ENCODE measurements at regions not wholly inside any gene's neighbourhood (a gene's known extent, or its start where the extent isn't known, plus 50 kb on each side); places are given as distances from the start of the nearest gene placed in this dataset.

DNA sequence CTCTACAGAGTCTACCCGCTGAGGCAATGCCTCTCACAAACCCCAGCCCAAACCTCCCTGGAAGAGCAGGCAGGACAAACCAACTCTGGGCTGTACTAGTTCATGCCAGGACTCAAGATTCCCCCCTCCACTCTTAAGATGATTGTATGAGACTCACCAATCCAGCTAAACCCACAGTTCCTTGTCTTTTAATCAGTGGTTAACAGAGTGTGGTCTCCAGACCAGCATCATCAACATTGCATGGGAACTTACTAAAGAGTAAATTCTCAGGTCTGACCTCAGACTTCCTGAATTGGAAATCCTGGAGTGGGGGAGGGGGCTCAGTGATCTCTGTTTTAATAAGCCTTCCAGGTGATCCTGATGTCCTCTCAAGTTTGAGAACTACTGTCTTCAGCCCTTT lies 240.9 kb downstream of the GAS1 start:
- Mint-ChIP-seq H3K4me3 (no peak overlapping the region), H3K4me1 (ENCODE audit: unreplicated experiment) (peaks cover 4% of the 10 kb centered on the region), H3K27me3 (no peaks in the 10 kb centered on the region), H3K27ac (no peak overlapping the region), H3K36me3 (no peaks in the 10 kb centered on the region), H3K9me3 (peaks cover 4% of the 10 kb centered on the region)
- DNase-seq (ENCODE audit: extremely low spot score, unreplicated experiment), result no peak
- TF ChIP-seq, protein P1, sequence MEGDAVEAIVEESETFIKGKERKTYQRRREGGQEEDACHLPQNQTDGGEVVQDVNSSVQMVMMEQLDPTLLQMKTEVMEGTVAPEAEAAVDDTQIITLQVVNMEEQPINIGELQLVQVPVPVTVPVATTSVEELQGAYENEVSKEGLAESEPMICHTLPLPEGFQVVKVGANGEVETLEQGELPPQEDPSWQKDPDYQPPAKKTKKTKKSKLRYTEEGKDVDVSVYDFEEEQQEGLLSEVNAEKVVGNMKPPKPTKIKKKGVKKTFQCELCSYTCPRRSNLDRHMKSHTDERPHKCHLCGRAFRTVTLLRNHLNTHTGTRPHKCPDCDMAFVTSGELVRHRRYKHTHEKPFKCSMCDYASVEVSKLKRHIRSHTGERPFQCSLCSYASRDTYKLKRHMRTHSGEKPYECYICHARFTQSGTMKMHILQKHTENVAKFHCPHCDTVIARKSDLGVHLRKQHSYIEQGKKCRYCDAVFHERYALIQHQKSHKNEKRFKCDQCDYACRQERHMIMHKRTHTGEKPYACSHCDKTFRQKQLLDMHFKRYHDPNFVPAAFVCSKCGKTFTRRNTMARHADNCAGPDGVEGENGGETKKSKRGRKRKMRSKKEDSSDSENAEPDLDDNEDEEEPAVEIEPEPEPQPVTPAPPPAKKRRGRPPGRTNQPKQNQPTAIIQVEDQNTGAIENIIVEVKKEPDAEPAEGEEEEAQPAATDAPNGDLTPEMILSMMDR (conservative IDR thresholded peaks at IDR 0.05), result no peak

DNA sequence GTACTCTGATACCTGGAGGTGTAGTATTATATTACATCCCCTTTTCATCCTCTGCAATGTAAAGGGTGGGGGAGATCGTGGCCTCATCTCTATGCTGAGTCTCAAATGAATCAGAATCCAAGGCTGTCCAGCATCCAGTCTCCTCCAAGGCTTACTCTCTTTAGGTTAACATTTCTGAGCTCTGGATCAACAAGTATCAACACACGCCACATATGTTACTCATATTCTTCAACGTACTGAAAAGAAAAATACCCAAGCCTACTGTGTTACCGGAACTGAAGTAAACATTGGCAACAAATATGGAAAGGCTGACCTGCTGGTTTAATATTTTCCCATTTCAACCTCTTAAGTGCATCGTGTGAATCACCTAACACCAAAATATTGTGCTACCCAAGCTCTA lies 241.8 kb downstream of the GAS1 start:
- DNase-seq (ENCODE audit: extremely low spot score, unreplicated experiment), result no peak
- H3K27me3 Mint-ChIP-seq, result no peaks in the 10 kb centered on the region
- H3K36me3 Mint-ChIP-seq, result no peaks in the 10 kb centered on the region
- H3K9me3 Mint-ChIP-seq, result peaks cover 4% of the 10 kb centered on the region
- H3K4me1 Mint-ChIP-seq (ENCODE audit: unreplicated experiment), result peaks cover 10% of the 10 kb centered on the region
- no peak overlapping the region for H3K27ac Mint-ChIP-seq
- H3K4me3 Mint-ChIP-seq, result no peak overlapping the region
- TF ChIP-seq, protein P1 (conservative IDR thresholded peaks at IDR 0.05), result no peak

DNA sequence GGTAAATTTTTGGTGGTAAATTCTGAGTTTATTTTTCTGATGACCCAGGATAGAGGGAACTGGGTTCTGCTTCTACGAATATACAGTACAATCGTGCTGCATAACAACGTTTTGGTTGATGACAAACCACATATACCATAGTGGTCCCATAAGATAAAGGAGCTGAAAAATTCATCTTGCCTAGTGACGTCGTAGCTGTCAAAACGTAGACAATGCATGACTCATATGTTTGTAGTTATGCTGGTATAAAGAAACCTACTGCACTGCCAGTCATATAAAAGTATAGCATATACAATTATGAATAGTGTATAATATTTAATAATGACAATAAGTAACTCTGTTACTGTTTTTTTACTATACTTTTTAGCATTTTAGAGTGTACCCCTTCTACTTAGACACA lies 244.0 kb downstream of the GAS1 start:
- no peak overlapping the region for H3K27ac Mint-ChIP-seq
- DNase-seq (ENCODE audit: extremely low spot score, unreplicated experiment), result no peak
- H3K36me3 Mint-ChIP-seq, result no peaks in the 10 kb centered on the region
- no peaks in the 10 kb centered on the region for H3K27me3 Mint-ChIP-seq
- no peak overlapping the region for H3K4me3 Mint-ChIP-seq
- peaks cover 4% of the 10 kb centered on the region for H3K9me3 Mint-ChIP-seq
- H3K4me1 Mint-ChIP-seq (ENCODE audit: unreplicated experiment), result peaks cover 14% of the 10 kb centered on the region
- TF ChIP-seq, protein P1 (conservative IDR thresholded peaks at IDR 0.05), result no peak

DNA sequence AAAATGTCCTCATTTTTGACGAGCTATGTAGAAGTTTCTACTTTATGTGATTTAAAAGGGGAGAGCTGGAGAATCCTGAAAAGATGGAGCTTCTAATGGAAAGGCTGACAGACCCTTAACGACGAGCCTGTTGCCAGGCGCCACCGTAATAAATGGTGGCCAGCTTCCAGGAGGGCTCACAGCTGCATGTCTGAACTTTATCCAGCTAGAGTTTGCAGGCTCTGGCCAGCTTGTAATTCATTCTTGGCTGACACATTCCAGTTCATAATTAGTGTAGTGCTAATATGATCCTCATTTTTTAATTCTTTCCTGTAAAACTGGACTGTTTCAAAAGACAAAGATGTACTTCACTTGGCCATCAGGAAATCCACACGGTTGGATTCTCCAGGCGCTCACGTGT lies 246.7 kb downstream of the GAS1 start:
- no peak overlapping the region for H3K27ac Mint-ChIP-seq
- TF ChIP-seq, protein P1 (conservative IDR thresholded peaks at IDR 0.05), result no peak
- H3K4me3 Mint-ChIP-seq, result no peak overlapping the region
- H3K9me3 Mint-ChIP-seq, result no peaks in the 10 kb centered on the region
- no peak for DNase-seq (ENCODE audit: extremely low spot score, unreplicated experiment)
- no peaks in the 10 kb centered on the region for H3K36me3 Mint-ChIP-seq
- H3K4me1 Mint-ChIP-seq (ENCODE audit: unreplicated experiment), result peaks cover 14% of the 10 kb centered on the region
- no peaks in the 10 kb centered on the region for H3K27me3 Mint-ChIP-seq

DNA sequence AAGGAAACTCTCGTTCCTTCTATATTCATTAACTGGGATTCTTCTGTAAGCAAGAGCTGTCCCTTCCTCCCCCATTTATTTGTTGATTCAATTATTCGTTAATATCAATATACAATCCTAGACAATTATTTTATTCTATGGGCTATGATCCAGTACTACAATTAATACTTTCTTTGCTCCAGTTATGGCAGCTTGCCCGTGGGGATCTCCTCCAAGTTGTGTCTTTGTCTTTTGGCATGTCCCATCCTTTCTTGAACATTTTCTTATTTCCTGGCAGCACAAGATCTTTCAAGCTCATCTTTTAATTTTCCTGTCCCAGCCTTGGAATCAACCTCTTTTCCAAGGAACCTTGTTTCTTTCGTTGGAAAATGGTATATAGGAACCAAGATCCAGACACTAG lies 249.3 kb downstream of the GAS1 start:
- no peaks in the 10 kb centered on the region for H3K36me3 Mint-ChIP-seq
- H3K9me3 Mint-ChIP-seq, result no peaks in the 10 kb centered on the region
- TF ChIP-seq, protein P1 (conservative IDR thresholded peaks at IDR 0.05), result no peak
- DNase-seq (ENCODE audit: extremely low spot score, unreplicated experiment), result no peak
- H3K27me3 Mint-ChIP-seq, result no peaks in the 10 kb centered on the region
- H3K27ac Mint-ChIP-seq, result no peak overlapping the region
- no peak overlapping the region for H3K4me3 Mint-ChIP-seq
- peaks cover 10% of the 10 kb centered on the region for H3K4me1 Mint-ChIP-seq (ENCODE audit: unreplicated experiment)

DNA sequence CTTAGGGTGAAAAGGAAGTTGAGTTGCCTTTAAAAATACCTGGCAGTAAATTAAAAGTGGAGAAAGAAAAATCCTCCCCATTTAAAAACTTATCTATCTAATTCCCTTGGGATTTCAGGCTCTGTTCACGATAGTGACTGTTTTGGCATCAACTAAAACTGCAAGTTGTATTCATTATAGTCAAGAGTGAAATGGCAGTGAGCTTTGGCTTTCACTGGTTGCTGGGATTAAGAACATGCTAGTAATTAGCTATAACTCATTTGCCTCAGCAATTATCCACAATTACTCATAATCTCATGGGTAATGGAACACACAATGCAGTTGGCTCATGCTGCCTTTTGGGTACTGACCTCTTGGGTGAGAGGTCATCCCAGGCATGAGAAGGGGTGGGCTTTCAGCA lies 250.1 kb downstream of the GAS1 start:
- TF ChIP-seq, protein P1 (conservative IDR thresholded peaks at IDR 0.05), result no peak
- Mint-ChIP-seq H3K27ac (no peak overlapping the region), H3K4me3 (no peak overlapping the region), H3K9me3 (no peaks in the 10 kb centered on the region), H3K4me1 (ENCODE audit: unreplicated experiment) (peaks cover 10% of the 10 kb centered on the region), H3K27me3 (no peaks in the 10 kb centered on the region), H3K36me3 (no peaks in the 10 kb centered on the region)
- no peak for DNase-seq (ENCODE audit: extremely low spot score, unreplicated experiment)
